ENCODE measurements at regions not wholly inside any gene's neighbourhood (a gene's known extent, or its start where the extent isn't known, plus 50 kb on each side); places are given as distances from the start of the nearest gene placed in this dataset.

DNA sequence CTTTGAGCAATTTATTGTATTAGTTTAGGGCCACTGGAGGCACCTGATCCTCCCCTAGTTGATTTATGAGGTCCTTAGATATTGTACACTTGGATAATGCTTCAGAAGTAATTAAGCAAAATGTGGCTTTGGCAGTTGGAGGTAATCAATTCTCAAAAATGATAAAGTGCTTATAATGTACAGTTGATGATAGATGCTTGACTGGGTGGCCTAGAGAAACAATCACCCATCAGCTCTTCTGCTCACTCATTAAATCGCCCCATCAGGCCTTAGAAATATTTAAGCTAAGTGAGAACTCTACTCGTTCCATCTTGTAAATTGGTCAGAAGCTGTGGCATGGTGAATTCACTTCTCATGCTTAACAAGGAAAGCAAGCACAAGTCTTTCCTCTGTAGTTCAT lies 349.9 kb downstream of the SAMD5 start:
- ATAC-seq (no peak), FAIRE-seq (no peak), DNase-seq (ENCODE audit: low read depth in 1 of 2, low spot score in 1 of 2) (no peak)
- POLR2A ChIA-PET: no interaction called here
- 38% methylated on average over 2 of the region's 2 CpGs for WGBS (ENCODE audit: missing lambda C conversion rate)
- TF ChIP-seq CHD4 (IDR thresholded peaks at IDR 0.05; ENCODE audit: borderline replicate concordance) (no peak), ATOH8 (CRISPR knock-in tag; IDR thresholded peaks at IDR 0.05; ENCODE audit: low read depth) (no peak), ESRRA (IDR thresholded peaks at IDR 0.05; ENCODE audit: borderline replicate concordance, low read length) (no peak)
- Histone ChIP-seq H3K4me3 (no peak overlapping the region), H3K9me3 (no peaks in the 10 kb centered on the region), H3K4me2 (no peak overlapping the region), H3K27ac (no peak overlapping the region), H3K4me1 (no peaks in the 10 kb centered on the region)
- CTCF ChIA-PET: no interaction called here

DNA sequence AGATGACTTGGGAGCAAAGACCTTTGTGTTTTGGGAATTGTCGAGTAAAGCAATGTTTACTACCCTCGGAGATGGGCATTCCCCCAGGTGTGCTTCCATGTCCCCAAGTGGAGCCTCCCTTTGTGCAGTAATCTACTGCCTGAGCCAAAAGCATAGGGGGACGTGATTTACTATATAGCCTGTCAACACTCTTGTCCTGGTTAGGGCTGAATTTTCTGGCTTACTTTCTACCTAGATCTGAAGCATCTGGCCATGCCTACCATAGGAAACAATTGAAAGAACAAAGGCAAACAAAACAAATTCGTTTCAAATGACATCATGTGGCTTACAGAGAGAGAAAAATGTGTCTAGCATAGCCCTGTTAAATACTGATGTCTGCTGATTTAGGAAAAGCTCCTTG lies 350.6 kb downstream of the SAMD5 start:
- Histone ChIP-seq H3K4me3 (no peak overlapping the region), H3K9me3 (no peaks in the 10 kb centered on the region), H3K4me2 (no peak overlapping the region), H3K4me1 (no peaks in the 10 kb centered on the region), H3K27ac (no peak overlapping the region)
- no peak for ATAC-seq
- no peak for FAIRE-seq
- 42% methylated on average over 4 of the region's 4 CpGs for WGBS (ENCODE audit: missing lambda C conversion rate)
- no peak for DNase-seq (ENCODE audit: low read depth in 1 of 2, low spot score in 1 of 2)
- ChIA-PET CTCF (no interaction called here), POLR2A (no interaction called here)
- no peak for TF ChIP-seq BHLHE40 (IDR thresholded peaks at IDR 0.05; ENCODE audit: low read depth, low read length)
- TF ChIP-seq ZSCAN20 (CRISPR knock-in tag; IDR thresholded peaks at IDR 0.05): no peak
- no peak for TF ChIP-seq JUNB (IDR thresholded peaks at IDR 0.05)
- no peak for TF ChIP-seq CTCF (IDR thresholded peaks at IDR 0.05)
- TF ChIP-seq FOSB (CRISPR knock-in tag; IDR thresholded peaks at IDR 0.05): no peak
- no peak for TF ChIP-seq TFCP2L1 (CRISPR knock-in tag; IDR thresholded peaks at IDR 0.05)
- no peak for TF ChIP-seq CBX2 (IDR thresholded peaks at IDR 0.05; ENCODE audit: borderline replicate concordance, low read depth)
- no peak for TF ChIP-seq RAD21 (conservative IDR thresholded peaks at IDR 0.05 in 1 of 2, IDR thresholded peaks at IDR 0.05 in 1 of 2)
- TF ChIP-seq, protein P1, sequence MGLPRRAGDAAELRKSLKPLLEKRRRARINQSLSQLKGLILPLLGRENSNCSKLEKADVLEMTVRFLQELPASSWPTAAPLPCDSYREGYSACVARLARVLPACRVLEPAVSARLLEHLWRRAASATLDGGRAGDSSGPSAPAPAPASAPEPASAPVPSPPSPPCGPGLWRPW (IDR thresholded peaks at IDR 0.05): no peak
- no peak for TF ChIP-seq NFE2L2 (conservative IDR thresholded peaks at IDR 0.05; ENCODE audit: low read length)
- TF ChIP-seq RFX5 (IDR thresholded peaks at IDR 0.05): no peak
- no peak for TF ChIP-seq GATA3 (IDR thresholded peaks at IDR 0.05; ENCODE audit: borderline replicate concordance)

- ChIA-PET CTCF (interaction anchor here (0.6 to 0.9 kb wide), 2 partner anchors 11 to 1020 kb away, joined by 3 to 5 read pairs; no protein-coding TSS in a partner anchor), POLR2A (no interaction called here)
- TF ChIP-seq MYC (IDR thresholded peaks at IDR 0.05; ENCODE audit: borderline replicate concordance, low read length): no peak
- no peak for TF ChIP-seq NR3C1 (IDR thresholded peaks at IDR 0.05)
- TF ChIP-seq MAFK (IDR thresholded peaks at IDR 0.05; ENCODE audit: partially characterized antibody): no peak
- TF ChIP-seq HDAC2 (IDR thresholded peaks at IDR 0.05): no peak
- TF ChIP-seq RFX5 (IDR thresholded peaks at IDR 0.05): no peak
- no peak overlapping the region for H3K4me3 ChIP-seq
- no peak for FAIRE-seq
- no peak overlapping the region for H3K4me2 ChIP-seq
- no peak for ATAC-seq
- no peaks in the 10 kb centered on the region for H3K9me3 ChIP-seq
- WGBS (ENCODE audit: missing lambda C conversion rate): 47% methylated on average over 2 of the region's 2 CpGs
- DNase-seq (ENCODE audit: low read depth in 1 of 2, low spot score in 1 of 2): no peak
- no peak overlapping the region for H3K27ac ChIP-seq
- H3K4me1 ChIP-seq: no peaks in the 10 kb centered on the region
These were observed 353.2 kb downstream of the SAMD5 start for GRCh38 chr6:147861696-147862095.
